ENCODE measurements at regions not wholly inside any gene's neighbourhood (a gene's known extent, or its start where the extent isn't known, plus 50 kb on each side); places are given as distances from the start of the nearest gene placed in this dataset.

DNA sequence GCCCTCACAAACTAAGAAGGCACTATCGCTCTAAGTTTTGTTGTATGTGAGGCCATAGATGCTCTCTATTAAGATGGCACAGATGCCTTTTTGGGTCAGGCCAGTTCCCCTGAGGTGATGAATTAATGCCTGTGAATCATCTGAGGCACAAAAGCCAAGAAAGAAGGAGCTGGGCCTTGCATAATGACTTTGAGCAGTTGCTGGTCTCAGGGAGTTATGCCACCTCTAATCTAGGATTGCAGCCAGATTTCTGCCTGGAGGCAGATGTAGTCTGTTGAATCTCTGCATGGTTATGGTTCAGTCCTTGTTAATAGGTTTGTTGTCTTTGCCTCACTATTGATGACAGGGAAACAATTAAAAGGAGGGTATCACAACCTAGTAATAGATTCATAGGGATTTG lies 168.1 kb upstream of the CHRM3 start:
- Histone ChIP-seq H3K4me3 (no peak overlapping the region), H3K36me3 (ENCODE audit: low read depth) (no peaks in the 10 kb centered on the region), H3K4me1 (ENCODE audit: low read depth) (no peaks in the 10 kb centered on the region), H3K9me3 (peaks cover 6% of the 10 kb centered on the region)
- TF ChIP-seq, protein P1, sequence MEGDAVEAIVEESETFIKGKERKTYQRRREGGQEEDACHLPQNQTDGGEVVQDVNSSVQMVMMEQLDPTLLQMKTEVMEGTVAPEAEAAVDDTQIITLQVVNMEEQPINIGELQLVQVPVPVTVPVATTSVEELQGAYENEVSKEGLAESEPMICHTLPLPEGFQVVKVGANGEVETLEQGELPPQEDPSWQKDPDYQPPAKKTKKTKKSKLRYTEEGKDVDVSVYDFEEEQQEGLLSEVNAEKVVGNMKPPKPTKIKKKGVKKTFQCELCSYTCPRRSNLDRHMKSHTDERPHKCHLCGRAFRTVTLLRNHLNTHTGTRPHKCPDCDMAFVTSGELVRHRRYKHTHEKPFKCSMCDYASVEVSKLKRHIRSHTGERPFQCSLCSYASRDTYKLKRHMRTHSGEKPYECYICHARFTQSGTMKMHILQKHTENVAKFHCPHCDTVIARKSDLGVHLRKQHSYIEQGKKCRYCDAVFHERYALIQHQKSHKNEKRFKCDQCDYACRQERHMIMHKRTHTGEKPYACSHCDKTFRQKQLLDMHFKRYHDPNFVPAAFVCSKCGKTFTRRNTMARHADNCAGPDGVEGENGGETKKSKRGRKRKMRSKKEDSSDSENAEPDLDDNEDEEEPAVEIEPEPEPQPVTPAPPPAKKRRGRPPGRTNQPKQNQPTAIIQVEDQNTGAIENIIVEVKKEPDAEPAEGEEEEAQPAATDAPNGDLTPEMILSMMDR (IDR thresholded peaks at IDR 0.05), result no peak
- no peak for DNase-seq
- intact Hi-C loops (cut with DNase I, micrococcal nuclease), result no loop called here
- no peak for ATAC-seq

DNA sequence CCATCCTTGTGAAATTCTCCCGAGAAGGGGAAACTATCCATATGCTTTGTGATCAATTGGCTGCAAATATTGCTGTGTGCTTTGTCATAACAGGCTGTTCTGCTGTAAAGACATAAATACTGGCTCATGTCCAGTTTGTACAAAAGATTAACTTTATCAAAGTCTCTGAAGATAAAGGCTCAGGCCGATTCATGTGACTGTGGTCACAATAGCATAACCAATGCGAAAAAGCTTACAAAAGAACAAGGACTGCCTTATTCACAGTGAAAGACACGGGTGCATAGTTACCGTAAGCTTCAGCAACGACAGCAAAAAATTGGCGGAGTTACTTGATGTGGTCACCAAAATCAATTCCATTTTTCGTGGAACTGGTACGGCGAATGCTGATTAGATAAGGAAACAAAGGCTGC lies 173.6 kb upstream of the CHRM3 start:
- ATAC-seq (peak; percentile 93), DNase-seq (peak in 1 of 3 donors; percentile 21)
- no peaks in the 10 kb centered on the region for H3K4me1 ChIP-seq (ENCODE audit: low read depth)
- no peaks in the 10 kb centered on the region for H3K9me3 ChIP-seq
- intact Hi-C loops (cut with DNase I, micrococcal nuclease), result no loop called here
- TF ChIP-seq, protein P1 (IDR thresholded peaks at IDR 0.05), result no peak
- H3K36me3 ChIP-seq (ENCODE audit: low read depth), result no peaks in the 10 kb centered on the region
- H3K4me3 ChIP-seq, result no peak overlapping the region

DNA sequence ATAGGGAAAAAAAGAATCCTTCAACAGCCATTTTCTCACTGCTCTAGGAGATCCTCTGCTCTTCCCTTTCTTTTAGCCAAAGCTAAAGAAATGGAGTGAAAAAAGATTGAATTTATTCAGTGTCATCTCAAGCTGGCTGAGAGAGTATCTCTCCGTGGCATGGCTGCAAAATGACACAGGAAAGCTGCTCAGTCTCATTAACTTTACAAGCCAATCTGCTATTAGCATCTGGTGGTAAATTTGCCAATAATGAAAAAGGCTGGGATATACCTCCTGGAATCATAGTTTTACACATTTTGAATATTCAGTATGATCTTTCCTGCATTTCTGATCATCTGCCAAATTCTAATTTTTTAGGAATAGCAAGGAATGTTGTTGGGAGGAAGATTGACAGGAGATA lies 176.8 kb upstream of the CHRM3 start:
- ATAC-seq (no peak), DNase-seq (no peak)
- intact Hi-C loops (cut with DNase I, micrococcal nuclease), result no loop called here
- Histone ChIP-seq H3K4me3 (no peak overlapping the region), H3K36me3 (ENCODE audit: low read depth) (no peaks in the 10 kb centered on the region), H3K9me3 (no peaks in the 10 kb centered on the region), H3K4me1 (ENCODE audit: low read depth) (no peaks in the 10 kb centered on the region)
- TF ChIP-seq, protein P1 (IDR thresholded peaks at IDR 0.05), result no peak

DNA sequence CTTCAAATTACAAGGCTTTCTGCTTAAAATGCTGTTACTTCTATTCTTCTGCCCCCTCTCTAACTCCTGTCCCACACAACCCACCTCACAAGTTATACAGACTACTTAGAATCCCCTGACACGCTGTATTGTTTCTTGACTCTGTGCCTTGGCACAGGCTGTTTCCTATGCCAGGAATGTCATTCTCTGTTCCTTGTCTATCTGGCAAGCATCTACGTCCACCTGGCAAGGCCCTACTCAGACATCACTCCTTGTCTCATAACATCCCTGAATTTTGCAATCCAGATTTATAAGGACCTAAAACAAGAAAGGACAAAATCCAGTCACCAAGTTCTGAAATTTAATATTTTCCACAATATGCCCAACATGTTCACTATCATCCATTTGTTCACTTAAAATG lies 182.0 kb upstream of the CHRM3 start:
- intact Hi-C loops (cut with DNase I, micrococcal nuclease), result no loop called here
- Histone ChIP-seq H3K9me3 (no peaks in the 10 kb centered on the region), H3K4me3 (no peak overlapping the region), H3K36me3 (ENCODE audit: low read depth) (no peaks in the 10 kb centered on the region), H3K4me1 (ENCODE audit: low read depth) (no peaks in the 10 kb centered on the region)
- no peak for ATAC-seq
- TF ChIP-seq, protein P1 (IDR thresholded peaks at IDR 0.05), result no peak
- no peak for DNase-seq

DNA sequence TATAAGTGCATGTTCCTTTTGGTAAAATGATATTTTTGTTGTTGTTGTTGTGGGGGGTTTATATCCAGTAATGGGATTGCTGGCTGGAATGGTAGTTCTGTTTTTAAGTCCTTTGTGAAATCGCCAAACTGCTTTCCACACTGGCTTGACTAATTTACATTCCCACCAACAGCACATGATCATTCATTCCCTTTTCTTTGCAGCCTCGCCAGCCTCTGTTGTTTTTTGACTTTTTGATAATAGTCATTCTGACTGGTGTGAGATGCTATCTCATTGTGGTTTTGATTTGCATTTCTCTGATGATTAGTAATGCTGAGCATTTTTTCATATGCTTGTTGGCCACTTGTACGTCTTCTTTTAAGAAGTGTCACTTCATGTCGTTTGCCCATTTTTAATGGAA lies 188.5 kb upstream of the CHRM3 start:
- TF ChIP-seq, protein P1 (IDR thresholded peaks at IDR 0.05), result no peak
- no peak for ATAC-seq
- Histone ChIP-seq H3K9me3 (no peaks in the 10 kb centered on the region), H3K36me3 (ENCODE audit: low read depth) (no peaks in the 10 kb centered on the region), H3K4me3 (no peak overlapping the region), H3K4me1 (ENCODE audit: low read depth) (no peaks in the 10 kb centered on the region)
- DNase-seq, result no peak
- intact Hi-C loops (cut with DNase I, micrococcal nuclease), result no loop called here

DNA sequence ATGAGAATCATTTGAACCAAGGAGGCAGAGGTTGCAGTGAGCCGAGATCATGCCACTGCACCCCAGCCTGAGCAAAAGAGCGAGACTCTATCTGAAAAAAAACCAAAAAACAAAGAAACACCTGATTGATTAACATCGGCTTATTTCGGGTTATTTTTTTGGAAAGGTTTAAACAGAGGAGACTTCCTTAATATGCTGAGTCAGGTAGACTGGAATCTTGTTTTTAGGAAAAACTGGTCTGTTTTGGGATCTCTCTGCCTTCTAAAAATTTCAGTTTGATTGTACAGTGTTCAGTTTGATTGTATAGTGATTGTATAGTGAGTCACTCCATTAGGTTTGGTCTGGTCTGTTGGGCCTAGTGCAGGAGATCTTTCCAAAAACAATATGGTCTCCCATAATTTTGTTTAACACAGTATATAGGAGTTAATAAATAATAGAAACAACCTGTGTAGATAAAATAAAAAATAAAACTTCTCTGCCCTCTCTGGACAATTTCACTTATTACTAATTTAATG lies 196.3 kb upstream of the CHRM3 start:
- Histone ChIP-seq H3K4me1 (ENCODE audit: low read depth) (no peaks in the 10 kb centered on the region), H3K9me3 (no peaks in the 10 kb centered on the region), H3K4me3 (no peak overlapping the region), H3K36me3 (ENCODE audit: low read depth) (no peaks in the 10 kb centered on the region)
- intact Hi-C loops (cut with DNase I, micrococcal nuclease), result no loop called here
- TF ChIP-seq, protein P1 (IDR thresholded peaks at IDR 0.05), result no peak
- ATAC-seq (no peak), DNase-seq (no peak)

Data from mucosa of descending colon (tissue), 3 donors.